Keratinocyte (primary cell): ENCODE measurements at regions not wholly inside any gene's neighbourhood (a gene's known extent, or its start where the extent isn't known, plus 50 kb on each side); places are given as distances from the start of the nearest gene placed in this dataset.
"Not testable (repeated sequence)": the region's sequence is repeated elsewhere in the genome, so short reads cannot be mapped to it uniquely, and the experiment has no call there.

Experiments used
- EZH2 ChIP-seq: IDR thresholded peaks from one replicate; pipeline ENCODE4 v1.6.1; 2012; ENCODE audit warnings: inconsistent platforms, mild to moderate bottlenecking, low read length, moderate library complexity
- TF ChIP-seq, protein P1 (sequence below), 3 experiments: IDR thresholded peaks in 1 of 3; conservative IDR thresholded peaks in 1 of 3; optimal IDR thresholded peaks in 1 of 3; 2 replicates in 2 of 3; 3 replicates in 1 of 3; pipeline versions ENCODE3 to v1.5.1; 2011; ENCODE audit warnings: low read length in 3 of 3, mild to moderate bottlenecking in 3 of 3, moderate library complexity in 2 of 3, control low read depth in 1 of 3, inconsistent platforms in 1 of 3; ENCODE audit not compliant: insufficient read depth in 2 of 3; ENCODE audit errors: extremely low read depth in 1 of 3

DNA sequence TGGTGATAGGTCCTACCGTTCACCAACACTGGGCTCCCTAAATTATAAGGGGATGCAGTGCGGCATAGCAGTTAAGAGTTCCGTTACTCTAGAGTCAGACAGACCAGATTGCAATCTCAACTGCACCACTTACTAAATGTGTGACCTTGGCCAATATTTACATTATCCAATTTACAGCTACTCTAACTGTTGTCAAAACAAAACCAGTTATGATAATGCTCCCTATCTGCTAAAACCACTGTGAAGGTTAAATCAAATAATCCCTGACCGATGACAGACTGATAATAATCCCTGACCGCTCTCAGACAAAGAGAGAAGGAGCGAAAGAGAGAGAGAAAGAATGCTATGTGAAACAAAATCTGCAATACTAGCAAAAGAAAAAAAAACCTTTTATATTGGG lies 586.9 kb downstream of the PRIM2 start:
- TF ChIP-seq, protein P1, sequence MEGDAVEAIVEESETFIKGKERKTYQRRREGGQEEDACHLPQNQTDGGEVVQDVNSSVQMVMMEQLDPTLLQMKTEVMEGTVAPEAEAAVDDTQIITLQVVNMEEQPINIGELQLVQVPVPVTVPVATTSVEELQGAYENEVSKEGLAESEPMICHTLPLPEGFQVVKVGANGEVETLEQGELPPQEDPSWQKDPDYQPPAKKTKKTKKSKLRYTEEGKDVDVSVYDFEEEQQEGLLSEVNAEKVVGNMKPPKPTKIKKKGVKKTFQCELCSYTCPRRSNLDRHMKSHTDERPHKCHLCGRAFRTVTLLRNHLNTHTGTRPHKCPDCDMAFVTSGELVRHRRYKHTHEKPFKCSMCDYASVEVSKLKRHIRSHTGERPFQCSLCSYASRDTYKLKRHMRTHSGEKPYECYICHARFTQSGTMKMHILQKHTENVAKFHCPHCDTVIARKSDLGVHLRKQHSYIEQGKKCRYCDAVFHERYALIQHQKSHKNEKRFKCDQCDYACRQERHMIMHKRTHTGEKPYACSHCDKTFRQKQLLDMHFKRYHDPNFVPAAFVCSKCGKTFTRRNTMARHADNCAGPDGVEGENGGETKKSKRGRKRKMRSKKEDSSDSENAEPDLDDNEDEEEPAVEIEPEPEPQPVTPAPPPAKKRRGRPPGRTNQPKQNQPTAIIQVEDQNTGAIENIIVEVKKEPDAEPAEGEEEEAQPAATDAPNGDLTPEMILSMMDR (optimal IDR thresholded peaks at IDR 0.05 in 1 of 3, IDR thresholded peaks at IDR 0.05 in 1 of 3, conservative IDR thresholded peaks at IDR 0.05 in 1 of 3; ENCODE audit: extremely low read depth in 1 of 3, insufficient read depth in 2 of 3, low read length in 3 of 3), result not testable (repeated sequence)
- TF ChIP-seq EZH2, result not testable (repeated sequence)
